Endometrium (tissue), 2 donors: ENCODE measurements at regions not wholly inside any gene's neighbourhood (a gene's known extent, or its start where the extent isn't known, plus 50 kb on each side); places are given as distances from the start of the nearest gene placed in this dataset.

Experiments
- FAIRE-seq: peaks from 2 replicates; lab custom pipeline; 2012; peaks lifted over from hg19 to GRCh38; lab: Jason Lieb, UNC
- donor health status: control.
- donor health status: control.

DNA sequence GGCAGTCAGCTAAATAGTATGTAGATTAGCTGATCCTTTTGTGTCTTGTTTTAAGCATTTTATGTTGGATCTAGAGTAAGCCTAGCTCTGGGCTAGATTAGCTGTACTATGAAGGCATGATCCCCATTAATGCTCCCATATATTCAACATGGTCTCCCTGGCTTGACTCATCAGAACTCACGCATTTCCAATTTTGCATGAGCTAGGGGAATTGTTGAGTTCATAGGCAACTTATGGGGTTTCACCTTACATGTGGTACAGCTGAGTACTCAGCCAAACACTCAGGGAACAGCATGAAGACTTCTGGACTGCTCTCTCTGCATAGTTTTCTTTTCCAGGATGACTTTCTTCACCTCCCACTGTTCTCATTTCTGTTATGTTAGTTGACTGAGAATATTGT, 248.2 kb downstream of the TMX3 start:
- FAIRE-seq: no peak

DNA sequence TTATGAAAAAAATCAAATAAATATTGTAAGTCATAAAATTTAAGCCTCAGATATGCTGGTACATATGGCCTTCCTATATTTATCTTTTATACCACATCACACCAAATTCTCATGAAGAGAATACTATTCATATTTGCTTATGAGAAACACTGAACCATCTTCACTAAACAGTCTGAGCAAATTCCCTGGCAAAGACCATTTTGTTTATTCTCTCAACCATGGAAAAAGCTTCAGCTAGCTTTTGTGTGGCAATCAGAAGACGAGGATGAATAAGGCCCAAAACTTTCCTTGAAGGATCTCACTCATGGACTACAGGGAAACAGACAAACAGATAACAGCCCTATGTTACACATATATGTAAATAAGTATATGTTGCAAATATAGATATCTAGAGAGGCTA, 252.1 kb downstream of the TMX3 start:
- FAIRE-seq: no peak

GRCh38 chr18:68462148-68462547, 252.8 kb downstream of the TMX3 start:
- no peak for FAIRE-seq

DNA sequence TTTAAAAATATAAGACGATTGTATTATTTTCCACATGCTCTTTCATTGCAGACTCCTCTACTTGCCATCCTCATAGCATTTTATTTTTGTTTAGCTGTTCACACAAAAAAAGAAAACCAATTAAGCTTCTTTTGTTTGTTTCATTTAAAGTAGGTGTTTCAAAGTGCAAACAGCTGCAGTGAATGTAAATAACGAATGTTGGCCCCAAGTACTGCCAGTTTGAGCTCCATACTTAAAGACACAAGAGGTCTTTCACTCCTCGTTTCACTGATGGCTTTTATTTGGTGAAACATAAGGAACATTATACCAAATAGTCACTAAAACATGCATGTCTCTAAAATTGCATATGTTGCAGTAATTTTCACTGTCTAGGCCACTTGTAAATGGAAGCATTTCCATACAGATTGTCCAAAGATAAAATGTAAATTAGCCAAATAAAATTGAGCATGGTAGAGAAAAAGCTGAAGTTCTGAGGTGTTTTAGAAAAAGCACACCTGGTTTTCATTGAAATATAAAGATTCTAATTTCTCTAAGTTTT, 253.4 kb downstream of the TMX3 start:
- FAIRE-seq: no peak

GRCh38 chr18:68459968-68460367, 254.9 kb downstream of the TMX3 start:
- no peak for FAIRE-seq

DNA sequence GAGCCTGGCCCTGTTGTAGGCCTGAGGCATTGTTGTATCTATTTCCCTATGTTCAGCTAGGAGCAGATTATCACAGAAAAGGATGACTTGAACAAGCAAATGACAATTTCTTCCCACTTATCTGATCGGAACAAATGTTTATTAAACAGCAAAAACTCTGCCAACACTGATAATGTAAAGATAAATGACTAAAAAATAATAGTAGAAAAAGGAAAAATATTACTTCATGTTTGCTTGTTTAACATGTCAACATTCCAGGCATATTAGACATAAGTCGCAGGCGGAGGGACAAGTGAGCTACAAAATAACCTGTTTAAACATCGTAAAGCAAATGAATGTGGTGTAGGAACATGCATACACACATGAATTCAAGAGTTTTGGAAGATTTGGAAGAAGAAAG, 257.9 kb downstream of the TMX3 start:
- no peak for FAIRE-seq

- FAIRE-seq: no peak
These were observed 259.7 kb downstream of the TMX3 start for GRCh38 chr18:68455229-68455603.

GRCh38 chr18:68454511-68455228, 260.2 kb downstream of the TMX3 start:
- FAIRE-seq: no peak

GRCh38 chr18:68449292-68449691, 265.6 kb downstream of the TMX3 start:
- FAIRE-seq: no peak

- no peak for FAIRE-seq
These were observed 266.2 kb downstream of the TMX3 start for GRCh38 chr18:68448736-68449135.

- no peak for FAIRE-seq
These were observed 267.6 kb downstream of the TMX3 start for GRCh38 chr18:68447286-68447685.

GRCh38 chr18:68445668-68446426, 269.1 kb downstream of the TMX3 start:
- FAIRE-seq: no peak

GRCh38 chr18:68445136-68445535, 269.8 kb downstream of the TMX3 start:
- FAIRE-seq: no peak

DNA sequence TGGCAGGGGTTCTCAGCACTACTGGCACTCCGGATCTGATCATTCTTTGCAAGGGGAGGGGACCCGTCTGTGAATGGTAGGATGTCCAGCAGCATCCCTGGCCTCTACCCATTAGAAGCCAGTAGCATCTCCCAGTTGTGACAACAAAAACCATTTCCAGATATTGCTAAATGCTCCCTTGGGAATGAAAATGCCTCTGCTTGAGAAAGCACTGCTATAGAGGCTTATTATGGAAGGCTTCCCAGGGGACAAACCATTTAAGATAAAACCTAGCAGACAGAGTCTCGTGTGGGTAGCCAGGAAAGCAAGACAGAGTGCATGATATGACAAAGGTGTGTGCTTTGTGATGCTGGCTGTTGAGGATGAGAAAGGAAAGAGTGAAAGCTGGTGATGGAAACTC, 273.7 kb downstream of the TMX3 start:
- FAIRE-seq: no peak

DNA sequence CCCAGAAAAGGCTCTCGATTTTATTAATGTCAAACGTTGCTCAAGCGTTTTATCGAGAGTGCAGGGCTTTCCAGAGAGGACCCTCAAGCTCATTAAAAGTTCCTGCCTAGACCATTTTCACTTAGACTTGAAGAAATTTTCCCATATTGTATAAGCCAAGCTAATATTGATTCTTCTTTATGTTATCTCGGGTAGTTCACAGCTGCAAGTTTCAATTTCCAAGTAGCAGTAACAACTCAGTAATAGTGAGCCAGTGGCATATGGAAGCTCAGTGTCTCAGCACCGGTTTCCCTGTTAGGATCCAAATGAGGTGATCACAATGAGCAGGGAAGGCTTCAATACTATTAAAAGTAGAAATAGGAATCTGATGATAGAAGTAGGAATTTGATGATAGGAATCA, 274.5 kb downstream of the TMX3 start:
- FAIRE-seq: no peak

DNA sequence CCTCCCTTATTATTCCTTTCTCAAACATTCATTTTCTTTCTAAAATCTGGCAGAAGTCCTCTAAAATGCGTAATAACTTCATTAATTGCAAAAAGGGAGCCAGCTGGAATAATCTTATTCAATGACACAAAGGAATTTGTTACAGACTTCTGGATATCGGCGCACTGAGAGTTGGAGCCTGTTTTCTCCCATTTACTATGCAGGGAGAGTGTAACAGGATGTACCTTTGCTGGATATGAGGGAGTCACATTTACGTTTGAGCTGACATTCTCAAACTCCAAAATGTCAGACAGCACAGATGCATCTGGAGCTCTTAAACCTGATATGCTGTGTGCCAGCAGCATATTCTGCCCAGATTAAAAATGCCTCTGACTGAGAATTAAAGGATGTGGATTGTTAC, 275.3 kb downstream of the TMX3 start:
- FAIRE-seq: no peak

DNA sequence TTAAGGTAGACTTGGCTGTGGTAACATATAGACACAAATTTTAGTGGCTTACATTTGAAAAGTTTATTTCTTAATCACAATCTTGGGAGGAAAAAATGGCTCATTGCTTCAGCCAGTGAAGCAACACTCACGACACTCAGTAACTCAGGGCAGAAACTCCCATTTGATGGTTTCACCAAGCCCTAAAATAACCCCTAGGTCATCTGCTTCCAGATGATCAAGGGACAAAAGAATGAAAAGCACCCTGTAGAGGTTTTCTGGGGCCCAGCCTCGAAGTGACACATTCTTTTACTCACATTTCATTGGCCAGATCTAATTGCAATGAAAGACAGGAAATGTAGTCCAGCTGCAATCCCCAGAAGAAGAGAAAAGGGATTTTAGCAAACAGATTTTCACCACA, 275.9 kb downstream of the TMX3 start:
- FAIRE-seq: no peak

DNA sequence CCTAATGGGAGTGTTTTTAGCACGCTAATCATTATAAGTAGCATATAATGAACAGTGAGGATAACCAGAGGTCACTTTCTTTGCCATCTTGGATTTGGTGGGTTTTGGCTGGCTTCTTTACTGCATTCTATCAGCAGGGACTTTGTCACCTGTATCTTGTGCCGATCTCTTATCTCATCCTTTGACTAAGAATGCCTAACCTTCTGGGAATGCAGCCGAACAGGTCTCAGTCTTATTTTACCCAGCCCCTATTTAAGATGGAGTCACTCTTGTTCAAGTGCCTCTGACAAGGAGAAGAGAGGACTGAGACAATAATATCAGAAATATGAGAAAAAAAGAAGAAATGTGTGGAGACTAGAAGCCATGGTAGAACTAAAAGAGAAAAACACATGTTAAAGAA, 276.4 kb downstream of the TMX3 start:
- no peak for FAIRE-seq

- no peak for FAIRE-seq
These were observed 278.4 kb downstream of the TMX3 start for GRCh38 chr18:68436485-68436884.

- no peak for FAIRE-seq
These were observed 279.3 kb downstream of the TMX3 start for GRCh38 chr18:68435581-68435980.

- FAIRE-seq: no peak
These were observed 283.0 kb downstream of the TMX3 start for GRCh38 chr18:68431922-68432198.

DNA sequence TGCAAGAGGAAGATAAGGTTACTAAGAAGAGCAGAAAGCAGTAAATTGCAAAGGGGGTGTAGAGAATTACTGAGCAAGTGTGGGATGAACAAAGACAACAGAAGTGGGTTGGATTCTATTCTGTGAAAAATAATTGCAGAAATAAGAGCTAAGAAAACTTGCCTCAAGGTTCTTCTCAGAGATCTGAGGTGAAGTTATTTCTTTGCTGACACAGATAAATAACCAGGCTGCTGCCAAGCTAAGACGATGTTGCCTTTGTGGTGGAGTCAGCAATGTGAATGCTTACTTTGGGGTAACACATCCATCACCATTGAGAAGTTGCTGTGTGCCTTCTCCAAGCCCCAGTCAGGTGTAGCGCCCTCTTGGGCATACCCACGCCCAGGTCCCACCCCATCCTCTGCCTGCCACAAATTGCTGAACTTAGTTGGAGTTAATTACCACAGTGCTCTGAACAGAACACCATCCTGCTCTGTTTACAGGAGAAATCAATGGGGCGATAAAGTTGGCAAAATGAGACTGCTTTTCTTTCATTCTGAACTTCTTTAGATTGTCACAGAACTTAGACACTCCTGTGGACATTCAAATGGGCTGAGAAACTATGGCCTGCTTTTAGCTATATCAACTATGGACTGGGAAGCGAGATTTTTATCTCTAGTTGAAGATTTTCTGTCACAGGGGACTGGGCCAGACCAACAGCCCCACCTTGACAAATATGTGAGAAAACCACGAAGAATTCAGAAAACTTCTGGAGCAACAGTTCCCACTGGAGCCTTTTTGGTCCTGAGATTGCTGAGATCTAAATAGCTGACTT, 283.6 kb downstream of the TMX3 start:
- FAIRE-seq: no peak

- FAIRE-seq: no peak
These were observed 285.1 kb downstream of the TMX3 start for GRCh38 chr18:68429841-68430240.
